CD1c-positive myeloid dendritic cell (primary cell): ENCODE measurements at regions not wholly inside any gene's neighbourhood (a gene's known extent, or its start where the extent isn't known, plus 50 kb on each side); places are given as distances from the start of the nearest gene placed in this dataset.
"Not testable (repeated sequence)": the region's sequence is repeated elsewhere in the genome, so short reads cannot be mapped to it uniquely, and the experiment has no call there.

Source experiments
- DNase-seq: peaks from one replicate; pipeline ENCODE4 v3.0.0-alpha.2; 2016; ENCODE audit errors: extremely low spot score

DNA sequence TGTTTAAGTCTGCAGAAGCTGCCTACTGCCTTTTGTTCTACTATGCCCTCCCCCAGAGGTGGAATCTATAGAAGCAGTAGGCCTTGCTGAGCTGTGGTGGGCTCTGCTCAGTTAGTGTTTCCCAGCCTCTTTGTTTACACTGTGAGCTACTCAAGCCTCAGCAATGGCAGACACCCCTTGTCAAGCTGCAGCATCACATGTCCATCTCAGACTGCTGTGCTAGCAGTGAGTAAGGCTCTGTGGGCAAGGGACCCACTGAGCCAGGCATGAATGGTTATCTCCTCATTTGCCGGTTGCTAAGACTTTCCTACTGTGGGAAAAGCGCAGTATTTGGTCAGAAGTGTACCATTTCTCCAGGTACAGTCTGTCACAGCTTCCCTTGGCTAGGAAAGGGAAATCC, 167.4 kb upstream of the IGFBP3 start:
- not testable (repeated sequence) for DNase-seq

DNA sequence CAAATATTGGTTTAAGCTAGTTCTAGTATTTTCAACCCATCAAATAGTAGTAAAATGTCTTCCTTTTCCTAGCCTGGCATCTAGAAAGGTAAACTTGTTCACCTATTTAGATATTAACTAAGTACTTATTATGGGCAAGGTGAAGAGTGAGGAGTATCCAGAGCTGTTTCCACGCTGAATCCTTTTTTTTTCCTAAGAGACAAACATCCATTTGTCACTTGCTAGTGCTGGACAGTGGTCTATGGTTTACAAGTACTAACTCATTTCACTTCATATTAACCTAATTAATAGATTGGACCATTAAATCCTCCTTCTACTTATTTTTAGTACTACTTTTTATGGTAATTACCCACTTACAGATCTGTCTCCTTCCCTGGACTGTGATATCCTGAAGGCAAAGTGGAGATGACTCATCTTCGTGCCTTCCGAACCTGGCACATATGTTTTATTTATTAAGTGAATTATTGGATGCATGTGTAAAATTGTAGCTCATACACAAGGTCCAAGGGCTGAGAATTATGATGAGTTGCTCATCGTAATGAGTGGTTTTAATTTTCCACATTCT, 159.6 kb upstream of the IGFBP3 start:
- DNase-seq, result no peak

DNA sequence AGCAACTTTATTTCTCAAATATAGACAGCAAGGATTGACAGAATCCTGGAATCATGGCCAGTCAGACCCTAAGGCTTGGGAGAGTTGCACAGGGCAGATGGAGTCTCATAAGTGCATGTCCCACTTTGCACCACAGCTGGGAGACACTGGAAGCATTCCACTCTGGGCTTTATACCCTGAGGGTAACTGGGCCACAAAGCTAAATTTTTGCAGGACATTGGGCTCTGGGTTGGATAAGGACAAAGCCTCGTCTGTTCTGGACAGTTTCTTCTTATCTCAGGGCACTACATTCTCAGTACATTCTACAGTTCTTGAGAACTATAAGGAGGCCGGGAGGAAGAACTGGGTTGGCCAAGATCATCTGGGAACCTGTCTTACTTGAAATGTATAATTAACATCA, 158.3 kb upstream of the IGFBP3 start:
- no peak for DNase-seq

DNA sequence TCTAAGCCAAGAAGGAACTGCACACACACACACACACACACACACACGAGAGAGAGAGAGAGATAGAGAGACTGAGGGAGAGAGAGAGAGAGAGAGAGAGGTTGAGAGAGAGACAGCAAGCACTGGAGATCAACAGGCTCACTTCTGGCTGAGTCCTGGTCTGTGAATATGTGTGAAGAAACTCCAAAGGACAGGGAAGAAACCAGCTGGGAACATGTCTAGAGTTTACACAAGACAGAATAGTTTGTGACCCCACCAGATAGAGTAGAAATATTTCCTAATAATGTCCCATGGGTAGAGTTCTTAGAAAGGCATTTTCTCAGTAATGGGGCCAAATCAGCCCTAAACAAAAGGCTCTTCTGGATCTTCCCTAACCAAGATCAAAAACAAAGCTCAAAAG, 155.5 kb upstream of the IGFBP3 start:
- DNase-seq, result no peak

DNA sequence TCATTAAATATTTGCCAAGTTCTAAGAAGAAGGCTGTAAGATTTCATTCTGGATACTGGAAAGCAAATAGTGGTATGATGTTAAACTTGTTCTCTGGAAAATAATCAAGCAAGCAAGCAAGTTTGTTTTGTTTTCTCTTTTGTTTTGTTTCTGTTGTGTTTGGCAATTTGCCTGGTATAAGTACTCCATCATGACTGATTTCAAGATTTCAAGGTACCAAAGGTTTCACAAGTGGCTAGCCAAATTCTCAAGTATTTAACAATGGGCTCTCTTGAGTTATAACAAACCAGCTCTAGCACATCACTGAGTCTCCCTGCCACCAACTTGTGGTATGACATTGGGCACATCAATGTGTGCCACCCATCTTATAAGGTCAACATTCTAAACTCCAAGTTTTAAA, 151.7 kb upstream of the IGFBP3 start:
- DNase-seq, result no peak

DNA sequence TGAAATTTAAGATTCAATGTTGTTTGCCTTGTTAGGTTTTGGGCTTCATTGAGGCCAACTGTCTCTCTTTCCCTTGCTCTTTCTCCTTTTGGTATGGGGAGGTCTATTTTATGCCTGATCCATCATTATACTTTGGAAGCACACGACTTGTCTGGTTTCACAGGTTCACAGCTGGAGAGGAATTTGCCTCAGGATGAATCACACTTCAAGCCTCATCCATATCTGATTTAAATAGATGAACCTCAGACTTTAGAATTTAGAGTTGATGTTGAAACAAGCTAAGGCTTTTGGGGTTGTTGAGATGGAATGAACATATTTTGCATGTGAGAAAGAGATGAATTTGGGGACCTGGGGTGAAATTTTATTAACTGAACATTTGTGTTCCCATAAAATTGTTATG, 150.5 kb upstream of the IGFBP3 start:
- DNase-seq, result no peak

DNA sequence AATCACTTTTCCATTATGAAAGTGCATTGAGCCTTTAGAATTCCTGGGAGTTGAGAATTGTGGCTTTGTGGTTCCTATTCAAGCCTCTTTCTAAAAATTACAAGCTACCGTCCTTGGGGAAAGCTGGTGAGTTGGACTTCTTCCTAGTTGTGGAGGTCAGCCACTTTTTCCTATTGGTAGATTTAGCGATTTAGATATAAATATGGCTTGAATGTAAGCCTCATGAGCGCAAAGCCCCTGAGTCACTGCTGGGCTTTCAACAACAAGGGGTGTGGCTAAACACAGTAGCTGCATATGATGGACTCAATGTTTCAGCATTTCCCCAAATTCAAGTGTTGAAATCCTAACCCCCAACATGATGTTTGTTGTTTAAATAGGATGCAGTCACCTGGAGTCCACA, 150.0 kb upstream of the IGFBP3 start:
- no peak for DNase-seq

DNA sequence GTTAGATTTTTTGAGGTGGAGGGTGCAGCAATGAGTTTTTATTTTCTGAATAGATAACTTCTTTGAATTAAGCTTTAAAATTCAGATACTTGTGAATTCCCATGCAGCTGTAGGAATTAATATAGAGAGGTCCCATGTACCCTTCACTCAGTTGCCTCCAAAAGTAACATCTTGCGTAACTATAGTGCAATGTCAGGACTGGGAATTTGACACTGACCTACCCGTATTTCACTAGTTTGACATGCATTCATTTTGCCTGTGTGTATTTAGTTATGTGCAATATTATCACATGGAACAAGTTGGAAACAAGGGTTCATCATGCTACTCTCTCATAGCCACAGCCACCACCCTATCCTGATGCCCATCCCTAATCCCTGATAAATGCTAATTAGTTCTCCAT, 147.1 kb upstream of the IGFBP3 start:
- no peak for DNase-seq

DNA sequence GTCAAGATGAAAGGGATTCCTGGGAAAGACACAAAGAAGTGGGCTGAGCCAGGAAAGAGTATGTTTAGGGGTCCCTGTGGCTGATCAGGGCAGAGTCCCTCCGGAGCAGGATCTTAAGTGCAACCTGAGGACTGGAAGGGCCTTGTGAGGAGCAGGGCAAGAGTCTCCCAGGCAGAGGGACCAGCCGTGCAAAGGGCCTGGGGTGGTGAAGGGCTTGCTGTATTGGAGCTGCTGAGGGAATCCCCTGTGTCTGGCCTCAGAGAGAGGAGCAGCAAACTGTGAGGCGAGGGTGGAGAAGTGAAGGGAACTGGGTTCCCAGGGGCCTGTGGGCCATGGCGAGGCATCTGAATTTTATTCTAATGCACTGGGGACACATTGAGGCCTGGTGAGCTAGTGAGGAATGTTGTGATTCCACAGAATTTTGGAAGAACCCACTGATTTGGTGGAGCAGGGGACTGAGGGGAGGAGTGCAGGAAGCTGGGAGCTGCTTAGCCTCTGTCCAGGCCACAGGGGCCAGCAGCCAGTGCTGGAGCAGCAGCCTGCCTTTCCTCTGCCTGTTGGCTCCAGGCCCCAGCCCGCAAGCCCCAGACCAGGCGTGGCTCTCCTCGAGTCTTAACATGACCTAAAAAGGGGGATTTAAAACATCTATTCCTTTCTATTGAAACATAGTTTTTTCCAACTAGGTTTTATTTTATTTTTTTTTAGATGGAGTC, 138.4 kb upstream of the IGFBP3 start:
- DNase-seq, result no peak

DNA sequence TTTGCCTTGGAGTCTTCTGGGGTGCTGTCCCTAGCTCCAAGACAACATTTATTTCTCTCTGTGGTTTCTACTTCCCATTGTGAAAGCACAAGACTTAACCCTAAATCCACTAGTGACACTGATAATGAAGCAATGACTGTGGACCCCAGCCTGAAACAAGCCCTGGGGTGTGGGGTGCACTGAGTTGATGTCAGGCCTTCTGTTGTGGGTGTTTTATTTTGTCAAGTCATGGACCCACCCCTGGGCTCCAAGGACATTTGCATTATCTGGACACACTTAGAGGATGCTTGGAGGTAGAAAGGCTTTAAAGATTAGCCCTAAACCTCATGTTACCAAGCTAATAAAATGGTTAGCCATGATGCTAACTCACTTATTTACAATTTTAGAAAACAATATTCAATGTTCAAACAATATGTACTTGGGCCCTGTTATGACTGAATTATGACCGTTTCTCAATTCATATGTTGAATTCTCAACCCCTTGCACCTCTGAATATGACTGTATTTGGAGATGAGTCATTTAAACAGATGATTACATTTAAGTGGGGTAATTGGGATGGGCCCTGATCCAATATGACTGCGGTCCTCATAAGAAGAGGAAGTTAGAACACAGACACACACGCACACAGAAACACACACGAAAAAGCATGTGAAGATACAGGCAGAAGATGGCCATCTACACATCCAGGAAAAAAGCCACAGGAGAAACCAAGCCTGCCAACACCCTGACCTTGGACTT, 137.2 kb upstream of the IGFBP3 start:
- DNase-seq, result no peak

DNA sequence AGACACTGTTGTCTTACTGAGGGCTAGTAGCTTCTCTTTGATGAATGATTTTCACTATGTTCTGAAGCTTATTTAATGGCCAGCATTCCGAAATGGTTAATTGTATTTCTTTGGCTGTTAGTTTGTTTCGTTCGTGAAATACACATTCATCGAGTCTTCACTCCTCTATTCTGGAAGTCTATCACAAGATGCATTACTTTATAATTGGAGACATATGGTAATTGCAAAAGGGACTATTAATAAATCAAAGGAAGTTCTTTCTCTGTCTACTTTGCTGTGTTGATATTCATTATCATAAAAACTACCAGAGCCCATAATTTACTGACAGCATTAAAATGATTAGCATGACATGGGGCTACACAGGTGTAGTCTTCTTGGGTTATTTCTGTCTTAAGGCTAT, 133.8 kb upstream of the IGFBP3 start:
- no peak for DNase-seq

DNA sequence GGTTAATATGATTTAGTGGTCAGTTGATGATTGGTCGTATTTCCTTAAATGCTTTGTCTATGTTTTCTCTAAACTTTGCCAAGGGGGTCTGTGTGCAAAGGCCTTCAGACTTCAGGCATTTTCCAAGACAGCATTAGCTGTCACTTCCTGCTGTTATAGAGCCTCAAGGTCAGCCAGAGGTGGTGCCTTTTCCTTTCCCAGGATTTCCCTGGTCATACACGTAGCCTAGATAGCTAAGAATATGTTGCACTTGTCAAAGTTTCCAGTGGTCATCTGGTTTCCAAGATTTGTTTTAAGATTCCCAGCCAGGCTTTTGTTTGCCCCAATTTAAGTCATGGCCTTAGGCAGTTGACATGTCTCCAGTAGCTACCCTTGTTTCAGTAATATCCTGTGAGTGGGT, 133.2 kb upstream of the IGFBP3 start:
- no peak for DNase-seq

DNA sequence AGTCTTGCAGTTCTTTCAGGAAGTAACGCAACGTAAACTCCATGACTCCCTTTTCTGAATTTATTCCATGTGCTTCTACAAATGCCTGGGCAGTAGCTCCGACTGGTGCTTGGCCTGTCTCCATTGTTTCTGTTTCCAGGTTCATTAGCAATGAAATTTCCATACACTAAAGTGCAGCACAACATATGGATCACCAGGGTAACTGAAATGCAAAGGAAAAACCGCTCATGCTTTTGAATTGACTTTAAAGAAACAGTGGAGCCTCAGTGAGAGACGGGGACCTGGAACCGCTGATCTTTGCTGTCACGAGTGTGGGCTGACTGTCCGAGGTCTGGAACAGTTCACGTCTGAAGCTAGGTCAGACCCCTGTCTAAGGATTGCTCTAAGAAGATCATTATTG, 126.5 kb upstream of the IGFBP3 start:
- DNase-seq, result no peak

DNA sequence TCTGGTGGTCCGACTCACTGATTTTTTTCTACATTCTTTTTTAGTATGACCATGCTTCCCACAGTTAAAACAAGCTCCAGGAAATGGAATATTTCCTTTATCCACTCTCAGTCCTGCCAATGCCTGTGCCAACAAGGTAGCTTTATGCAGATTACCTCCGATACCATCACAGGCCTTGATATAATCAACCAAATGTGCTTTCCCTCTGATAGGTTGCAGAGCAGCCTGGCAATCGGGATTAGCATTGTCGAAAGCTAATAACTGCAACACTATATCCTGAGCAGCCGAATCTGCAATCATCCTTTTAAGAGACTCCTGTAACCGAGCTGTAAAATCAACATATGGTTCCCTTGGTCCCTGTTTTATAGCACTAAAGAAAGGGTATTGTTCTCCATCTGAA, 122.3 kb upstream of the IGFBP3 start:
- DNase-seq, result not testable (repeated sequence)

DNA sequence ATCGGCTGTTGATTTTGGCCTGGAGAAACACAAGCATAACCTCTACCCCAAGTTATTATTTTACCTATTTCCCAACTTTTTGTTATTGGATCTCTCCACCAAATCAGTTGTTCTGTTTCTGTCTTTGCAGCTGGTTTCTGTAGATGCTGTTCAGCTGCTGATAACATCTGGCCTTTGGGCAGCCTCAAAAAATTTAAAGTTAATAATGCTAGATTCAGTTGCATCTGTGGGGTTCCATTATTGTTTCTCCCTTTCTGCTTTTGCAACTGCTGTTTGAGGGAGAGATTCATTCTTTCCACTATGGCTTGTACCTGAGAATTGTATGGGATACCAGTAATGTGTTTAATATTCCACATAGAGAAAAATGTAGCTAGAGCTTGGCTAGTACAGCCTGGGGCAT, 118.7 kb upstream of the IGFBP3 start:
- DNase-seq, result not testable (repeated sequence)

DNA sequence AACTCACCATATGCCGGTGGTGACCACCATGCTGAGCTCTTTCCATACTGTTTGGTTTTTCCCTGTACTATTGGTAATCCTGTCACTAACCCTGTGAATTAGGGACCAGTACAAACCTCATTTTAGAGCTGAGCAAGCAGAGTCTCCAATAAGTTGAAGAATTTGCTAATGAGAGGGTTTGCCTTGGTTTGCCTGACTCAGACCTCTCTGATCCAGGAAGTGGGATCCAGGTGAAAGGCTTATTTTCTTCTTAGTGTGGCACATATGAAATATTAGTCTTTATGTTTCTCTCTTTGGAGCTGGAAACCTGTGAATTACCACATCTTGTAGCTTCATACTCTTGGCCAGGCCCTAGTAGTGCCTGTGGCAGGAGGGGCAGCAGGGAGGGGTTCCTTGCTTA, 114.1 kb upstream of the IGFBP3 start:
- no peak for DNase-seq

DNA sequence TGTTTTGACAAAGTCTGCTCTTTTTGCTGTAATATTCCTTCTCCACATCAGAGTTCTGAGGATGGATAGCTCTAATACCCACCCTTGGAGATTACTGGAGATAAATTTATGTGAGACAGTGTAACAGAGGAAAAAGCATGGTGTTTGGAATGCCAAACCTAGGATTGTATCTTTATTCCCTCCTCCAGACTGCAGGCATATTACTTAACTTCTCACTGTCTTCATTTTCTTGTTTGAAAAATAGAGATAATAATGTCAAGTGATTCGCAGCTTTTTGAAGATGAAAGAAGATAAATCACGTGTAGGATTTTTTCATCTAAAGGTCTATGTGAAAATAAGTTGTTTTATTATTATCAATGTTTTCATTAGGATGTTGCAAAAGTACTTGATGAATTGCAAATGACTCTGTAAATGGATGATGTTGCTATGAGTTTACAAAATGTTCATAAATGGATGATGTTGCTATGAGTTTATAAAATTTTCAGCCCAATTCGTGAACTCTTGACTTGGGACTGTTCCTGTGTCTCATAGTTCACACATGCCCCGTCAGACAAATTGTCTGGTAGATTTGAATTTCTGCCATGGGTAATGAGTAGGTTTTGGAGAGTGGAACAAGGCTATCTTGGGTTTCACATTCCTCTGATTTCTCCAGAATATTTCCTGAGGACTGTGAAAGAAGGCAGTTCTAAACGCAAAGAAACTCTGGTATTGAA, 113.1 kb upstream of the IGFBP3 start:
- no peak for DNase-seq

DNA sequence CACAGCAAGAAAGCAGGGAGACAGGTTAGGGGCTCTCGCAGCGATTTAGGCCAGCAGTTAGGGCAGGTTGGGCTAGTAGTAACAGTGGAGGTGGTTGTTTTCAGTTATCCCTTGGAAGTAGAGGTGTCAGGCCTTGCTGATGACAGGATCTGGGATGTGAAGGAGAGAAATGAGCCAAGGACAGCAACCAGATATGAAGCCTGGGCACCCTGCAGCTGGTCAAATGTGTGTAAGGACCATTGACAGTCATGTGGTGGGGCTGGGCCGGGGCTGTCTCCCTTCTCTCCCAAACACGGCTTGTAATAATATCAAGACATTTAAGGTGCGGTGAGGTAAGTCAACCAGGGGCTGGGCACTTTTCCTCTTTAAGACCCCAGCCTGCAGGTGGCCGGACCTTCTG, 112.5 kb upstream of the IGFBP3 start:
- no peak for DNase-seq

DNA sequence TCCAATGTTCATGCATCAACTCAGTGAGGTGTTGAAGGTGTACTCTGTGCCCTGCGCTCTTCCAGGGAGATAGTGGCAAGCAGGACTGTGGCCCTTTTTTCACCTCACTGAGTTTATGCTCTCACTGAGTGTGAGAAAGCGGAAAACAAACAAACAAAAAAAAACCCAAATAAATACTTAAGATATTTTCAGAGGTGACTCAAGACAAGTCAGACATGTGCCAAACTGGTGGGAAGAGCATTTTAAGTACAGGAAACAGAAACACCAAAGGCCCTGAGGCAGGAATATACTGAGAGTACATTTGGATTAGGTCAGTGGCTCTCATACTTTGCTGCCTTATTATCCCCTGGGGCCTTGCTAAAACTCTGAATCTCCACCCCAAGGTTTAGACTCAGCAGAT, 111.9 kb upstream of the IGFBP3 start:
- DNase-seq, result no peak

DNA sequence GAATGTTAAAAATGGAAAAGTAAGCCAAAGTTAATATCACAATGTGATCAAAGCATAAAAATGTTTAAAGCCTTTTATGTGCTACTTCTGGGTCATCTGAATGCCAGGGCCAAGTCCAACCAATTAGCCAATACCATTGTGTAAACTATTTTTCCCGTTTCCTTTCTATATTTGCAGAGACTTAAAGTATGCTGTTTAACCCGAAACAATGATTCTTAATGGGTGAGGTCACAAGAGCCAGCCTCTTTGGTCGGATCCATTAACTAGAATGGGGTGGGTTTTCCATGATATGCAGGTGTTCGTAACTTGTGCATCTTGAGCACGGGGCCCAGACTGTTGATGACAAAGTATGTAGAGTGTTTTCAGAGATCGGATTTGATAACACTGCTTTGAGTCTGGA, 111.3 kb upstream of the IGFBP3 start:
- DNase-seq, result no peak

DNA sequence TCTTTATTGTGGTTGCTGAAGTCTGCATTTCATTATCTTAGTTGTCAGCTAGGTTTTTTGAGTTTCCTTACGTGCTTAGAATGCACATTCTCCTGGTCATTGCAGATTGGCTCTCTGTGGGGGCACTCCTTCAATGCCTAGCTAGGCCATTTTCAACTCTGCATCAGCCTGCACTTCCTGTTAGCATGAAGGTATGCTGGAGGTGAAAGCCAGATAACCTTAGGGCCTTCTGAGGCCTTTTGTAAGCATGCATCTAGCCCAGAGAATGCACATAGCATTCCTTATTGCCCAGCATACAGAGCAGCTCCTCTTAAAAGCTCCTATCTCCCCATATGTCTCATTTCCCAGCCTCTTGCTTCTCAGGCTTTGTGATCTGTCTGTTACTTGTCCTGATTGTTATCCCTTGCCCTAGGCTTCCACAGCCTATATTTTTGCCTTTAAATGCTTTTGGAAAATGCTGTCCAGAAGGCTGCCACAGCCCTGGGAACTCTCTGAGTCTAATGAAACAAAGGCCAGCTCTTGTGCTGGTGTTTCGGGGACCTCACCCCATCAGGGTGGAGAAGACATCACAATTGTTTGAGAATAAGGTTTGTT, 108.1 kb upstream of the IGFBP3 start:
- no peak for DNase-seq

DNA sequence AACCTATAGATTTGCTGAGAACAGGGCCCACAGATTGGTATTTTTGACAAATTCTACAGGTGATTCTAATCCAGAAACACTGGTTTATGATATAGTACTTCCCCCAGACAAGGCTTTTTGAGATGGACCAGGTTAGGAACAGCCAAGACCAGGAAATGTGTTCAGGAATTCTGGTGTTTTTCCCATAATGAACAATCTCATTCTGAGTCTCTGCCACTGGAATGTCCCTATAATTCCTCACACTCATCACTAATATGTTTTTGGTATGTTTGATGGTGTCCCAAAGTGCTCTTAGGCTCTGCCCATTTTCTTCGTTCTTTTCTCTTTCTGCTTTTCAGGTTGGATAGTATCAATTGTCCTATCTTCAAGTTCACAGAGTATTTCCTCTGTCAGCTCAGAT, 107.2 kb upstream of the IGFBP3 start:
- no peak for DNase-seq
